Osteoblast (primary cell): ENCODE measurements at regions not wholly inside any gene's neighbourhood (a gene's known extent, or its start where the extent isn't known, plus 50 kb on each side); places are given as distances from the start of the nearest gene placed in this dataset.

Experiments used
- DNase-seq: peaks from one replicate; pipeline ENCODE4 v3.0.0; 2011; ENCODE audit warnings: low spot score, mixed read lengths; ENCODE audit not compliant: insufficient read length; ENCODE audit errors: missing footprints
- H2AFZ ChIP-seq: 2 replicates; pipeline ENCODE4 v1.6.0; 2011; ENCODE audit warnings: mild to moderate bottlenecking, low read length
- H3K27ac ChIP-seq: 2 replicates; pipeline ENCODE4 v1.5.1; 2011; ENCODE audit warnings: mild to moderate bottlenecking, low read depth, low read length, moderate library complexity
- H3K27me3 ChIP-seq: 2 replicates; pipeline ENCODE4 v1.6.0; 2012; ENCODE audit warnings: mild to moderate bottlenecking, control low read depth, inconsistent platforms, low read length, moderate library complexity; ENCODE audit not compliant: insufficient read depth
- H3K36me3 ChIP-seq: 2 replicates; pipeline ENCODE4 v1.5.1; 2011; ENCODE audit warnings: mild to moderate bottlenecking, low read length, control low read depth, moderate library complexity; ENCODE audit not compliant: insufficient read depth
- H3K4me1 ChIP-seq: 2 replicates; pipeline ENCODE4 v1.5.1; 2011; ENCODE audit warnings: mild to moderate bottlenecking, low read length, control low read depth, moderate library complexity; ENCODE audit not compliant: insufficient read depth
- H3K4me2 ChIP-seq: 2 replicates; pipeline ENCODE4 v1.6.0; 2011; ENCODE audit warnings: mild to moderate bottlenecking, low read length; ENCODE audit not compliant: insufficient read depth
- H3K4me3 ChIP-seq: fragments of 200-600 bp; sonication (generic); 3 replicates; pipeline ENCODE4 v1.5.1; 2012; ENCODE audit warnings: mild to moderate bottlenecking, low read length, inconsistent platforms; ENCODE audit not compliant: insufficient read depth
- H3K79me2 ChIP-seq: 2 replicates; pipeline ENCODE4 v1.6.0; 2012; ENCODE audit warnings: mild to moderate bottlenecking, low read length, control low read depth, inconsistent platforms; ENCODE audit not compliant: insufficient read depth
- H3K9me3 ChIP-seq: 2 replicates; pipeline ENCODE4 v1.5.1; 2011; ENCODE audit warnings: low read depth, low read length, control low read depth
- H4K20me1 ChIP-seq: 2 replicates; pipeline ENCODE4 v1.6.0; 2012; ENCODE audit warnings: mild to moderate bottlenecking, low read length, control low read depth; ENCODE audit not compliant: insufficient read depth
- CTCF ChIP-seq: IDR thresholded peaks from 2 replicates; pipeline ENCODE4 v1.5.1; 2011; ENCODE audit warnings: mild to moderate bottlenecking, low read depth, low read length, moderate library complexity; ENCODE audit errors: extremely low read depth

- Histone ChIP-seq H3K9me3 (no peaks in the 10 kb centered on the region), H3K27ac (no peak overlapping the region), H3K4me2 (no peak overlapping the region), H4K20me1 (no peaks in the 10 kb centered on the region), H3K79me2 (no peaks in the 10 kb centered on the region), H3K4me3 (no peak overlapping the region), H3K27me3 (no peaks in the 10 kb centered on the region), H3K36me3 (no peaks in the 10 kb centered on the region), H2AFZ (no peak overlapping the region), H3K4me1 (no peaks in the 10 kb centered on the region)
- TF ChIP-seq CTCF: no peak
- no peak for DNase-seq
Measured at GRCh38 chr5:2204366-2205184, 321.9 kb upstream of the IRX4 start.

GRCh38 chr5:2203774-2204173, 321.0 kb upstream of the IRX4 start:
- Histone ChIP-seq H3K79me2 (no peaks in the 10 kb centered on the region), H2AFZ (no peak overlapping the region), H4K20me1 (no peaks in the 10 kb centered on the region), H3K27me3 (no peaks in the 10 kb centered on the region), H3K27ac (no peak overlapping the region), H3K9me3 (no peaks in the 10 kb centered on the region), H3K4me3 (no peak overlapping the region), H3K4me1 (no peaks in the 10 kb centered on the region), H3K36me3 (no peaks in the 10 kb centered on the region), H3K4me2 (no peak overlapping the region)
- TF ChIP-seq CTCF: no peak
- DNase-seq: no peak

- Histone ChIP-seq H3K9me3 (no peaks in the 10 kb centered on the region), H3K79me2 (no peaks in the 10 kb centered on the region), H4K20me1 (no peaks in the 10 kb centered on the region), H3K27ac (no peak overlapping the region), H3K36me3 (no peaks in the 10 kb centered on the region), H3K4me3 (no peak overlapping the region), H3K4me1 (no peaks in the 10 kb centered on the region), H3K27me3 (no peaks in the 10 kb centered on the region), H3K4me2 (no peak overlapping the region), H2AFZ (no peak overlapping the region)
- TF ChIP-seq CTCF: no peak
- DNase-seq: no peak
Measured at GRCh38 chr5:2201832-2202231, 319.1 kb upstream of the IRX4 start.

- H3K4me1 ChIP-seq: no peaks in the 10 kb centered on the region
- no peak overlapping the region for H2AFZ ChIP-seq
- no peaks in the 10 kb centered on the region for H3K79me2 ChIP-seq
- no peak for TF ChIP-seq CTCF
- no peaks in the 10 kb centered on the region for H3K27me3 ChIP-seq
- no peaks in the 10 kb centered on the region for H4K20me1 ChIP-seq
- no peak overlapping the region for H3K4me2 ChIP-seq
- no peaks in the 10 kb centered on the region for H3K9me3 ChIP-seq
- H3K36me3 ChIP-seq: no peaks in the 10 kb centered on the region
- H3K27ac ChIP-seq: no peak overlapping the region
- DNase-seq: no peak
- H3K4me3 ChIP-seq: no peak overlapping the region
Measured at GRCh38 chr5:2201421-2201820, 318.7 kb upstream of the IRX4 start.
